ENCODE measurements at regions not wholly inside any gene's neighbourhood (a gene's known extent, or its start where the extent isn't known, plus 50 kb on each side); places are given as distances from the start of the nearest gene placed in this dataset.

DNA sequence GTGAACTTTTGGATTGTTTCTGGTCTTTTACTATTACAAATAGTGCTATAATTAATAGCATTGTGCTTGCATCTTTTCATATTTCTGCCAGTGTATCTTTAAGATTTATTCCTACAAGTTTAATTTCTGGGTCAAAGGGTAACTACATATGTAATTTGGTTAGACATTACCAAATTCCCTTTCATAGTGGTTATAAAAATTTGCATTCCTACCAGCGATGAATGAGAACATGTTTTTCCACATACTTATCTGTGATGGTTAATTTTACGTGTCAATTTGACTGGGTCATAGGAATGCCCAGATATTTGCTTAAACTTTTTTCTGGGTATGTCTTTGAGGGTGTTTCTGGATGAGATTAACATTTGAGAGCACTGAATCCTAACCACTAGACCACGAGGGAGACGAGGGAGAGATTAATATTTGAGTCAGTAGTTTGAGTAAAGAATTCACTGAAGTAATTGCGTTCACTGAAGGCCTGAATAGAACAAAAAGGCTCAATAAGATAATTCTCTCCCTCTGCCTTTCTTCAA, 132.3 kb upstream of the NEO1 start:
- no peak for DNase-seq

DNA sequence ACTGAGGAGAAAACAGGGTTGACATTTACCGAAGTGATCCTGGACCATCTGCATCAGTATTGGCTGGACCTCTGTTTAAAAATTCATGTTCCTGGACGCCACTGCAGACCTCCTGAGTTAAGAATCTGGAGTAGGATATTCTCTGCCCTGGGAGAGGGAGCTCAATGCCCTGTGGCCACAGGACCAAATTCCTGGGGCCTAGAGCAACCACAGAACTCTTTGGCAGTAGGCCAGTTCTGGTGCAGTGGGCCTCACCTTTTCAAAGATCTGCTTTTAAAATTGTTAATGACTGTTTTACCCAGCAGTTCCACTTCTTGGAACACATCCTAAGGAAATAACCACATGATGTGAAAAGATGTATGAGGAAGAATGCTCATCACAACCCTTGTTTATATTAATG, 133.3 kb upstream of the ADPGK start:
- no peak for DNase-seq

DNA sequence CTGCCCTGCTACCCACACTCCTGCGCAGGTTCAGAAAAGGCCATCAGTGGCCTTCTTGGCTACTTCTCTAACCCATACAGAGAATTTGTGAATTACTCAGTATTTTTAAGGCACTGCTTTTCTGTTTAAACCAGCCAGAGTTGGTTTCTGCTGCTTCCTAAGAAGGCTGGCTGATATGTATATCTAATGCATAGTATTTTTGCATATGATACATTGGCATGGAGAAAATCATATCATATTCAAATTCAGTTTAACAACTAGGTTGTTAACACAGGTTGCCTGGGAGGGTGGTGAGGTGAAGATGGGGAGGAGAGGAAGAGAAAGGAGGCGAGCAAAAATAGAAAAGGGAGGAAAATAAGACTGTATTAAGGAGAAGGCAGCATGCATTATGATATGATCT, 132.8 kb upstream of the ADPGK start:
- no peak for DNase-seq

DNA sequence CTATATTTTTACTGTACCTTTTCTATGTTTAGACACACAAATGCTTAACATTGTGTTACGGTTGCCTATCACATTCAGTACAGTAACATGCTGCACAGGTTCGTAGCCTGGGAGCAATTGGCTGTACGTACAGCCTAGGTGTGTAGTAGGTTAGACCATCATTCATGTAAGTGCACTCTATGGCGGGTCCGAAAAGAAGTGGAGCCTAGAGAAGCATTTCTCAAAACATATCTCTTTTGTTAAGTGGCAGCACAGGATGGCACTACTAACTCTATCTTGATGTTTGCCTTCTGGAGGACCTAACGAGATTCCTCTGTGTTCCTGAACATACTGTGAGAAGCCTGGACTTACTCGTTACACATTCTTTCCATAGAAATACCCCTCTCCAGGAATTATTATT, 132.3 kb upstream of the ADPGK start:
- no peak for DNase-seq

DNA sequence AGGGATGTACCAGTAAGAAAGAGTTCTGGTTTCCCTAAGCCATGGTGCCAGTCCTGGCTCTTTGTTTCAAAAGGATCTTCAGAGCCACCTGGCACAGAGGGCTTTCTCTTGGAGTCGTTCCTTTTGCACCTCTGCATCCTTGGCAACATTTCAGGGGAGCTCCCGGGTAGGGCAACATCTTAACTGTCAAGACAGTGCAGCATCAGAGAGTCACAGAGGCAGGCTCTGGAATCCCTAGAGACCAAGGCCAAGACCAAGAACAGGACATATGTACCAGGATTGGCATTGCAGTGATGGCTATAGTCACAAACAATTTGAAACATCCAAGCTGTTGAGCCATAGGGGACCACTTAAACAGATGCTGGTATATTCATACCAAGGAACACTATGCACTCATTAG, 129.4 kb upstream of the ADPGK start:
- DNase-seq, result no peak

DNA sequence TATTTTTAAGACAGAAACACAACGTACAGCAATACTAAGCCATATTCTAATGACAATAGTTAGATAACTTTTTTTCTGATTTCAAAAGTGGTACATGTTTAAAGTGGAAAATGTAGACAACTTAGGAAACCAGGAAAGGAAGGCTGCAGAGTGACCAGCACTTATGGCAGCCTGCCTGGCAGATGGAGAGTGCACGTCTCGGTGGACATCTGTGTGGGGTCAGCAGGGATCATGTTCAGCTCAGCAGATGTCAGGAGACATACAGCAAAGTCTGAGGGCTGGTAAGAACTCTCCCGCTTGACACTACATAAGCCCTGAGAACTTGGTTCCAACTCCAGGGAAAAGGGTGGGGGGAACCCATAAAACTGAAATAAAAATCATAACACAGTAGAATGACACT, 128.6 kb upstream of the ADPGK start:
- DNase-seq, result no peak

DNA sequence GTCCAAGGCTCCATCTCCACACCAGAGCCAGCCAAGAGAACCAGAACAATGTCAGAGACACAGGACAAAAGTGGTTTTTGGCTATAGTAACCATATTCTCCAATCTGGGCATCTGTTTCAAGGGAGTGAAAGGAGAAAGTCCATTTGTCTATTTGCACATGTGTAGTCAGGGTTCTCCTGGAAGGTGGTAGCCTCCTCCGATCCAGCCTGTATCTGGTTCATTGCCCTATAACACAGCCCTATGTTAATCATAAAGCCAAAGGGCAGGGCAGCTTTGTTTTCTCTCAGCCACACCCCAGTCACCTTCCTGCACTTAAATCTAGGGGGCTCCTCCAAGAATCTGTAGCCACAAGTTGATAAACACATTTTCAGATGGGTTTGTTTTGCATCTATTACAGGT, 128.1 kb upstream of the ADPGK start:
- no peak for DNase-seq

DNA sequence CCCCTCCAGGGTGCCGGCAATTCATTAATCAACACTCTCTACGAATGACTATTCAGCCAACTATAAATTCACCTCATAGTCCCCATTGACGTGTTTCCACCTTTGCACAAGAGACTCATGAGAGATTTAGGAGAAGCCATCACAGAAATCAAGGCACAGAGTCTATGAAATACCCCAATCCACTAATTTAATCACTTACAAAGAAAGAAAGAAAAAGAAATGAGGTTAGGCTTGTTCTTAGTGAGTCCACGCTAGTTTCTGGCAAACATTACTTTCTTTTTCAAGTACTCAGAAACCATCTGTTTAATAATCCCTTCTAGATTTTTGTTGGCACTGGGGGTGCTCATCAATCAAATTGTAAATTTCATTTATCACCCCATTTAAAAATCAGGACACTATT, 125.2 kb upstream of the ADPGK start:
- no peak for DNase-seq

DNA sequence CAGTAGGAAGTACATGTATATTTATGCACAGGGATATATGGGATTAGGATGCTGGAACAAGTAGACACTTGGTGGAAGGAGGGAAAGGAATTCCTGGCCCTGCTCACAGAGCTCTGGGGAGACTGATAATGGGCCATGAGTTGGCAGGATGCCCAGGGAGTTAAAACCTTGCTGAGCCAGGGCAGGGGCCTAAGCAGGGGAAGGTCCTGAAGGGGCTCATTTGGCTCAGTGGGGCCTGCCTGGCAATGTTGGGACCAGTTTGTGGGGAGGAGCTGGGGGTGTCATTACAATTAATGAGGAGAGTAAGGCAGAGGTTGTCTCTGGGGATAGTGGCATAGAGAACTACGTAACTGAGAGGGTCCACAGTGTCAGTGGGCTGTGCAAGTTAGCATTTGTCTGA, 124.2 kb upstream of the ADPGK start:
- no peak for DNase-seq

DNA sequence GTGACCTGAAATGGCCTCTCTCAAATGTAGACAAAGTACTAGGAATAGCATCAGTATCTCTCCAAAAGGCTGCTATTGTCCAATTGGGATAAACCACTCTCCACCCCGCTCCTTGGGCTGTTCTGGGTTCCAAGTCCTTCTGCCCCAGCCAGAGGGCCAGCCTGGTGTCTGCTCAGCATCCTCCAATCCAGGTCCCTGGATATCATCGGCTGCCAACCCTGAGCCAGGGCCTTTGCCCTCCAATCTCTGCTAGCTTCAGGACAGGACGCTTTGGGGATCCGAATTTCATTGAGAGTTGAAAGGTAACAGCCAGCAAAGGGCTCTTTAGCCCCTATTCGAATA, 119.3 kb upstream of the ADPGK start:
- no peak for DNase-seq

DNA sequence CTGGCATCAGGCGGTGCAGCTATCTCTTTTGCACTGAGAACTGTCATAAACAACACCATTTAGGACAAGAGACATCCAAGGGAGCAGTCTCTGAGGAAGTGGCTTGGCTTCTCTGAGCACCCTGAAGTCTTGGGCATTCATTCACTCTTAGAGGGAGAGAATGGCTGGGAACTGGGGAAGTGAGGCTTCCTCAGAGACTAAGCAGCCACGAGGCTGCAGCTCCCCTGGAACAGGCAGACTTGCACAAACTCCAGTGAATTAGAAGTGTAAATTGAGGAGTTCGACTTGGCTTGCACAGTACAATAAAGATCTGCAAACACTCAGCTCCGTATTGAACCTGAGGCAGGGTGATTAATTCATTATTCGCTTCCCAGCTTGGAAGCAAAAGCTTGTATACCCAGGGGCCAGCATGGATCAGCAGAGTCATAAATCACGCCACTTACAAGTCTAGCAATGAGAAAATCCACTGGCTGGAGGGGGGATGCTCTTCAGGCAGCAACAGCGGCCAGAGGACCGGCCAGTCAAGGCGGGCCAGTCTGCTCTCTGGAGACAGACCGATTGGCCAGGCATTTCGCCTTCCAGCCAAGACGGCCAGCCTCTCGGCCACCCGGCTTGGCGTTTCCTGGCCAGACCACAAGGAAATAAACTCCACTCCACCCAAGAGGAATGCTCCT, 118.8 kb upstream of the ADPGK start:
- DNase-seq, result no peak

DNA sequence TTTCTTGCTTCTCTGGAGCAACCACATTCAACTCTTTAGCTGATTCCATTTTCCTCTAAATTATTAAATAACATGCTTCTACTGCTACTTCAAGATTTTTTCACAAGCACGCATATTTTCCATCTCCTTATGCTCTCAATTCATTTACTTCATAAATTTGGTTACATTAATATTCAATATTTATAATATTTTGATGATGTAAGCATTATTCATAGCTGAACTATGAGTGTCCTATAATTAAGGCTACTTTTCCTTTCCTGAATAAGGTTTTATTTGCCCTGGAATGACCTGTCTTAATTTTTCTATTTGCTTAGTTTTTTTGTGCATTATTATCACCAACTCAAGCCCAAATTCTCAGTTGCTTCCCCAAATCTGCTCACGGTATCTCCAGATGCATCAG, 109.4 kb upstream of the ADPGK start:
- DNase-seq, result no peak

DNA sequence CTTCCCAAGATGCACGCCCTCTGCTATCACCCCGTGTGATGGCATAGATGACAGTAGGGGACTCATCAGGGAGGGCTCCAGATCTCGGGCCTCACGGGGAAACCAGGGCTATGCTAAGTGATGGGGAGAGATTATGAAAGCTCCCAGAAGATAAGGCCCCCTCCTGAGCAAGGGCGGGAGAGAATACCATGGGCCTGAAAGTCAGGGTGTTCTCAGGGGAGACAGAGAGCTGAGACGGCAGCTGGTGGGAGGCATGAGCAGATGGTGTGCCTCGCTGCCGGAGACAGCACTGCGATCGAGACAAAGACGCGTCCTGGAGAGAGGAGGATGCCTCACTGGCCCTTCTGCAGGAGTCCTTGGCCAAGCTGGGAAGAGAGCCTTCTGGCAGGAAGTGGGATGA, 106.5 kb upstream of the ADPGK start:
- no peak for DNase-seq

DNA sequence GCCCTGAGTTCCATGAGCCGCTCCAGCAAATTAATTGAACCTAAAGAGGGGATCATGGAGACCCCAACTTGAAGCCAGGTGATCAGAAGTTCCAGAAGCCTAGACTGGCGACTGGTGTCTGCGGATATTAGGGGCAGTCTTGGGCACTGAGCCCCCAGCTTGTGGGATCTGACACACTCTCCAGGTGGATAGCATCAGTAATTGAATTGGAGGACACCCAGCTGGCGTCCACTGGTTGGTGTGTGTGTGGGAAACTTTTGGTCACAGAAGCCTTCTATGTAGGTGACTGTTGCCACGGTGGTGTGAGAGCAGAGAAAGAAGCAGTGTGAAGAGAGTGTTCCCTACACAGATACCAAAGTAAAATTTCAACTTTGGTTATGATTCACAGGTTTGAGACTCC, 106.0 kb upstream of the ADPGK start:
- DNase-seq, result no peak

DNA sequence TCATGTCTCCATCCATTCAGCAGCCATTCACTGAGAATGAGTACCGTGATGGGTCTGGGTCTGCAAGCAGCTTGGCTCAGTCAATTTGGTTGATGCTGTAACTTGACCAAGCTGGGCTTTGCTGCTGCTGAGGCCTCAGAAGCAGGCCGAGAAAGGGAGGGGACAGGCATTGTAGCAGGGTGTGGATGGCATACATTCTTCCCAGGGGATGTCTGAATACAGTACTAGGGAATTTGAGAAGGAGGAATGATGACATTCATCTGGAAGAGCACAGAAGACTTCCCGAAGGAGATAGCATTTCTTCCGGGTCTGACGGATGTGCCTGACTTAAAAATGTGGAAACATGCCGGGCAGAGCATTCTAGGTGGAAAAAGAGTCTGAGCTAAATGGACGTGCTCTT, 105.3 kb upstream of the ADPGK start:
- DNase-seq, result no peak

DNA sequence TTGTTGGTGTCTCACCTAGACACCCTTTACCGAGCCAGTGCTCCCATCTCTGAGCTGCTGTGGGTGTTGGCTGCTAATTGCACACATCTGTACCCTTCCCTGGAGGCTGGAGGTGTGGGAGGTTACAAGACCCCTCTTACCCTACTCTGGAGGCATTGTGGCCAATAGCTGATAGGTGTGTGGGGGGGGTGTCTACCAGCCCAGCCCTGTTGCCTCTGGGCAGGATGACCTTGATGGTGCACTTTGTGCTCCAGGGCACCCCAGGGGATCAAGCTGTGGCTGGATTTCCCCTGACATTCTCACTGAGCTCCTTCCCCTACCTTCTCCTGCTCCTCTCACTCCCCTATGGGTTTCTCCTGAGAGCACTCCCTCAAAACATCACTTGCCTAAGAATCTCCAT, 104.7 kb upstream of the ADPGK start:
- no peak for DNase-seq

DNA sequence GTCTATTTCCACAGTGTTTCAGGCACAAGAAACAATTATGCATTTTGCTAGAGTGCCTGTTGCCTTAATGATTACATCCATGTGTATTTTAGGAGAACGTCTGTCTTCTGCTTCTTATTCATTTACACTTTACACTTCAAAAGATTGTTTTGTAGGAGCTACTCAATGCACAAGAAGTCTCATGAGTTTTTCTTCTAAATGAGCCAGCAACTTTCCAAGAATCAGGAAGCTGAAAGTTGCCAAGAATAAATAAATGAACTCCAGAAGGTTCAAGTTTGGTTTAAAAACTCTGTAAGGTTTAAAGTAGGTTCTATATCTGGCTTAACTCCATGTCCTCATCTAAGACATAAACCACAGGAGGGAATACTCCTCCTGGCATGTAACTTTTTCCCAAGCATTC, 103.8 kb upstream of the ADPGK start:
- DNase-seq, result no peak

DNA sequence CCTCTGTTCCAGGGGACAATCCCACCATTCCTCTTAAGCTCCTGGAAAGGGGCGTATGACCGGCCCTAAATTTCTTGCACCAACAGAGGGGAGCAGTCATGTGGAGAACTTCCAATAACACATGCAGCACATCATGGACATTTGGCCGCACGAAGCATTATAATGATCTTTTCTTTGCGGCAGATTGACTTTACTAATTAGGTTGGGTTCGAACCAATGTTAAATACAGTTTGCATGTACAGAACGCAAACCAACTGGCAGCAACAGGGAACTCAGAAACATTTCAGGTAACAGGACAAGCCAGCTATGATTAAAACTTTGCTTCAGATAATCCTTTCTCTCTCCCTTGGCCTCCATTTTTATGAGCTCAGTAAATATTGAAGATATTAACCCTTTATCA, 100.8 kb upstream of the ADPGK start:
- no peak for DNase-seq

DNA sequence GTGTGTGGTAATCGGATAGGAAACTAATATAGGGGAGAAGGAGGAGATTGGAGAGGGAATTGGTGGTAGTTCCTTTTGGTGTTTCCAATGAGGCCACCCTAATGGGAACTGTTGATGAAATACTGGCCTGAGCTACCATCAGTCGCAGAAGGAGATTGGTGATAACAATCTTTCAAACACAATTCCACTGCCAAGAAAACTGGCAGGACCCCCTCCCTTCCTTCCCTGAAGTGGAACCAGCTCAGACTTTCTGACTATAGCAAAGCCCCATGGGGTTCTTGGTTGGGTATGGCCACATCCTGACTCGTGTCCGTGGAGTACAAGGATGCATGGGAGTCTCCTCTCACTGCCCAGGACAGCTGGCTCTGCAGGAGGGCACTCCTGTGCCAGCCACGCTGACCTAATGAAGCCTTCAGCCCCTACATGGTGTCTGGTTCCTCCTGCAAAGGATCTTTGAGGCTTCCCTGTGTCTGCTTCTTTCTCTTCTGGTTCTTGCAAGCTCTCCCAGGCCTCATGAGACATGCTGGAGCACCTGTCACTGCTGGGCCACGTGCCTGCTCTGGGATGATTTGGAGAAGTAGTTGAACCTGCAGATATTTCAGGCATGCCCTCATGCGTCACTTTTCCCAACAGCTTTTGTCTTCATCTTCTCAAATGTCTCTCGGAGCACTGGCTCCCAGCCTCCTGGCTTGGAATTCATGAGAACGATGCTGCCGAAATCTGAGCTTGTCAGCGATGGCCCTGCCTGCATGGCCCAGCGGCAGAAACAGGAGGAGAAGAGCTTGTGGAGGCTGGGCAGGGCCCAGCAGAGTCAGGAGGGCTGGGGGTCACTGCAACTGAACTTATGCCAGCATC, 90.0 kb upstream of the ADPGK start:
- DNase-seq, result no peak

DNA sequence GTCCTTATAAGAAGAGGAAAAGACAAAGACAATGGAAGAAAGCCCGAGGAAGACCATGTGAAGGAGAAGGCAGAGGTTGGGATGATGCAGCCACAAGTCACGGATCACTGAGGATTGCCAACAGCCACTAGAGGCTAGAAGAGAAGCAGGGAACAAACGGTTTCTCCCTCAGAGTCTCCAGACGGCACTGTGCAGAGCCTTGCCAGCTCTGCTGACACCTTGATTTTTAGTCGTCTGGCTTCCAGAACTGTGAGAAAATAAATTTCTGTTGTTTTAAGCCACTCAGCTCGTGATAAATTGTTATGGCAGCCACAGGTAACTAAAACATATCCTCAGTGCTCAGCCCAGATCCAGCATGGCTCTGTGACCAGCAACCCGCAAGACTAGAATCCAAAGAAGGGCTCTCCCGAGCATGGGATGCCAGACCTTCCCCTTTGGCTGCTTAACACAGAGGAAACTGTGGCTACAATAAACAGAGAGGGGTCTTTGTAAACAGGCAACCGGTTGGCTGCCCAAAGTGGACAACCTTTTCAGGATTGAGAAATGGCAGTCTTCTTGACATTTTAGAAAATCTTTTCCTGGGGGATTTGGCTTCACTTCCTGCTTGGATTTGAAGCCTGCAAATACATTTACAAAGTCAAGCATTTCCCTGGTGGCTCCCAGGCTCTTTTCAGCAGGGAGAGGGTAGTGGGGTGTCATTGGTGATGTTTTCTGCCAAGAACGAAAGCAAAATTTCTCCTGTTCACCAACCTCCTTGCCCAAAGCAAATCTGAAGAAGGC, 88.7 kb upstream of the ADPGK start:
- DNase-seq, result no peak

DNA sequence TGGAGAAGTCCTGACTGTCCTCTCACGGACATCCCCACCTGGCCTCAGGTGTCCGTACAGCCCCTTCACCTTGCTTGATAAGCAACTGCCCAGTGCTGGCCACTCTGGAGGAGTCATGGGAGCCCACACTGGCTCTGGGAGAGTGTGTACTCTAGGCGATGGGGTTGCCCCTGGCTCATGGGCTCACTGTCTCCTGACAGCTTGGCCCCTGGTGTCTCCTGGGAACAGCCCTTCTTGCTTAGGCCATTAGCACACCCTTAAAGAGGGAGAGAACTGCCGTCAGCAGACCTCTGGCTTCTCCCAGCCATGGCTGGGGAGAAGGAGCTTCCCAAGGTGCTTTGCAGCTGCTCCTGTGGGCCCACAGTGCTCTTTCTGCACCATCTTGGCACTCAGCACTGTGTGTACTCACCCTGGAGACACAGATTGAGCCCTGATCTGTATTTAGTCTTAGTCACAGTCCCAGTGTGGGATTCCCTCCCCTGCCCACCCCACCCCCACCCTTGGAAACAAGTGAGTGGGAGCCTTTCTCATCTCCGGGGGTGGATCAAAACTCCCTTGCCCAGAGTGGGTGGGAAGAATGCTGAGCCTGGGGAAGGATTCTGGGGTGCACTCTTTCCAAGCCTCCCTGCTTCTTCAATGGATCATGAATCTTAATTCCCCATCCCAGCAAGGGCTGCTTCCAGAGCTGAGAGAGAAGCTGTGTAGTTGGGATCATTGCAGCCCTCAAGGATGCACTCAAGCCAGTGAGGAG, 83.5 kb upstream of the ADPGK start:
- no peak for DNase-seq

DNA sequence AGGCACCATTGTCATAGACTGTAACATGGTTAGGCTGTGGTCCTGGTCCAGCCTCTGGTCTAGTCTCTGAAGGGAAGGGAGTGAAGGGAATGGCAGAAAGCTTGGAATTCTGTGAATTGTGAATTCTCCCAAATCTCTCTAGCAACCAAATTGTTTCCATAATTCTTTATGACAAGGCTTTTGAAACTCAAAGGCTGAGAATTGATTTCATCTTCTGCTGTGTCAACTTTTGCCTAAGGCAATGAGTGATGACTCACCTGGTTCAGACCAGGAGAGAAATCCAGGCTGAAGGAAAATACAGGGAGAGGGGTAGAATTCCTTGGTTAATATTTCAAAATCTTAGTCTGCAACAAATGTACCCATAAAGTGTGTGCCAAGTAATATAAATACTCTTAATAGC, 82.6 kb upstream of the ADPGK start:
- no peak for DNase-seq

DNA sequence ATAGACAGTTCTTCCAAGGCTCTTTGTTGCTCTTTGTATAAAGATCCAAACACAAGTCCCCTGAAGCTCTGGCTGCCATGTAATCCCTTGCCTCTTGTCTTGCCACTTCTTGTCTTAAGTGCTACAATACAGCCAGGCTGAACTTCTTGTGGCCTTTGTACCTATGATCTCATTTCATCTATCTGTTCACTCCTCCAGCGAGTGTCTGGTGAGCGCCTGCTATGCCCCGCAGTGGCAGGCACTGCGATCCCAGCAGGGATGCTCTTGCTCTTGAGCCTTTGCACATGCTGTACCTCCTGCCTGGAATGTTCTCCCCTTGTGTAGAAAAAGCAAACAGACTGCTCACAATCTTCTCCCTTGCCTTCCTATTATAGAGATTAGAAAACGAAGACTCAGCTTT, 81.9 kb upstream of the ADPGK start:
- no peak for DNase-seq
